ENCODE measurements at regions not wholly inside any gene's neighbourhood (a gene's known extent, or its start where the extent isn't known, plus 50 kb on each side); places are given as distances from the start of the nearest gene placed in this dataset.

GRCh38 chr1:194809215-194809614, 1622.8 kb upstream of the B3GALT2 start:
- no peak overlapping the region for H3K4me3 ChIP-seq (ENCODE audit: low read depth, low read length)
- no peak for DNase-seq (ENCODE audit: low read depth)
- no peak for TF ChIP-seq CTCF (IDR thresholded peaks at IDR 0.05; ENCODE audit: insufficient read depth, low read depth, low read length)

- H3K4me3 ChIP-seq (ENCODE audit: low read depth, low read length): no peak overlapping the region
- TF ChIP-seq CTCF (IDR thresholded peaks at IDR 0.05; ENCODE audit: insufficient read depth, low read depth, low read length): no peak
- no peak for DNase-seq (ENCODE audit: low read depth)
These were observed 1621.3 kb upstream of the B3GALT2 start for GRCh38 chr1:194807530-194808220.

GRCh38 chr1:194802572-194802971, 1616.2 kb upstream of the B3GALT2 start:
- no peak overlapping the region for H3K4me3 ChIP-seq (ENCODE audit: low read depth, low read length)
- no peak for DNase-seq (ENCODE audit: low read depth)
- TF ChIP-seq CTCF (IDR thresholded peaks at IDR 0.05; ENCODE audit: insufficient read depth, low read depth, low read length): no peak

- TF ChIP-seq CTCF (IDR thresholded peaks at IDR 0.05; ENCODE audit: insufficient read depth, low read depth, low read length): no peak
- no peak overlapping the region for H3K4me3 ChIP-seq (ENCODE audit: low read depth, low read length)
- no peak for DNase-seq (ENCODE audit: low read depth)
These were observed 1609.6 kb upstream of the B3GALT2 start for GRCh38 chr1:194795917-194796593.

GRCh38 chr1:194787001-194787400, 1600.6 kb upstream of the B3GALT2 start:
- no peak overlapping the region for H3K4me3 ChIP-seq (ENCODE audit: low read depth, low read length)
- TF ChIP-seq CTCF (IDR thresholded peaks at IDR 0.05; ENCODE audit: insufficient read depth, low read depth, low read length): no peak
- DNase-seq (ENCODE audit: low read depth): no peak

- DNase-seq (ENCODE audit: low read depth): no peak
- TF ChIP-seq CTCF (IDR thresholded peaks at IDR 0.05; ENCODE audit: insufficient read depth, low read depth, low read length): no peak
- H3K4me3 ChIP-seq (ENCODE audit: low read depth, low read length): no peak overlapping the region
These were observed 1599.6 kb upstream of the B3GALT2 start for GRCh38 chr1:194786027-194786426.

All from fibroblast of villous mesenchyme (primary cell).